ENCODE measurements at regions not wholly inside any gene's neighbourhood (a gene's known extent, or its start where the extent isn't known, plus 50 kb on each side); places are given as distances from the start of the nearest gene placed in this dataset.

DNA sequence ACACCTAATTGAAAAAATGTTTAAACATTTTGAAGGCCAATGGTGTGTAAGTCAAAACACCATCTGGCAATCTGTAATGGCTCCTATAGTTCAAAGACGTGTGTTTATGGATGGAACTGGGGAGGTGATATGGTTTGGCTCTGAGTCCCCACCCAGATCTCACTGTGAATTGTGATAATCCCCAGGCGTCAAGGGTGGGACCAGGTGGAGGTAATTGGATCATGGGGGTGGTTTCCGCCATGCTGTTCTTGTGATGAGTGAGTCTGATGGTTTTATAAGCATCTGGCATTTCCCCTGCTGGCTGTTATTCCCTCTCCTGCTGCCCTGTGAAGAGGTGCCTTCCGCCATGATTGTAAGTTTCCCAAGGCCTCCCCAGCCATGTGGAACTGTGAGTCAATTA, 52.2 kb downstream of the ADRA2C start:
- DNase-seq (ENCODE audit: extremely low read depth, low read depth, low spot score): no peak

DNA sequence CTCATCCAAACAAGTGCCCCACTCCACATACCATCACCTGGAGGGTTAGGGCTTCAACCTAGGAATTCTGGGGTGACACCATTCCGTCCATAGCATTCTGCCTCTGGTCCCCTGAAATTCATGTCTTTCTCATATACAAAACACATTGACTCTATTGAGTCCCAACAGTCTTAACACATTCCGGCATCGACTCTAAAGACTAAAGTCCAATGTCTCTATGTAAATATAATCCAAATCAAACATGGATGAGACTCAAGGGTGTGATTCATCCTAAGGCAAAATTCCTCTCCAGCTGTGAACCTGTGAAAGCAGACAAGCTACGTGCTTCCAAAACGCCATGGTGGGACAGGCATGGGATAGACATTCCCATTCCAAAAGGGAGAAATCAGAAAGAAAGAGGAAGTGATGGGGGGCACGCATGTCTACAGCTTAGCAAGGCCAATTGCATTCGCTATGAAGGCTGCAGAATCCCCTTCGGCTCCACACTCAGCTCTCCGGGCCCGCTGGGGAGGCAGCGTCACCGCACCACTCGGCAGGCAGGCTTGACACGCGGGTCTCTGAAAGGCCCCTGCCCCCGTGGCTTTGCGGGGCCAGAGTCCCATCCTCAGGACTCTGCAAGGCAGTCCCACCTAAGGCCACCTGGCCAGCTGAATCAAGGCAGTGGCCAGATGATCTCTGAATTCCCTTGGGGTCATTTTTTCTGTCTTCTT, 53.2 kb downstream of the ADRA2C start:
- DNase-seq (ENCODE audit: extremely low read depth, low read depth, low spot score): no peak

DNA sequence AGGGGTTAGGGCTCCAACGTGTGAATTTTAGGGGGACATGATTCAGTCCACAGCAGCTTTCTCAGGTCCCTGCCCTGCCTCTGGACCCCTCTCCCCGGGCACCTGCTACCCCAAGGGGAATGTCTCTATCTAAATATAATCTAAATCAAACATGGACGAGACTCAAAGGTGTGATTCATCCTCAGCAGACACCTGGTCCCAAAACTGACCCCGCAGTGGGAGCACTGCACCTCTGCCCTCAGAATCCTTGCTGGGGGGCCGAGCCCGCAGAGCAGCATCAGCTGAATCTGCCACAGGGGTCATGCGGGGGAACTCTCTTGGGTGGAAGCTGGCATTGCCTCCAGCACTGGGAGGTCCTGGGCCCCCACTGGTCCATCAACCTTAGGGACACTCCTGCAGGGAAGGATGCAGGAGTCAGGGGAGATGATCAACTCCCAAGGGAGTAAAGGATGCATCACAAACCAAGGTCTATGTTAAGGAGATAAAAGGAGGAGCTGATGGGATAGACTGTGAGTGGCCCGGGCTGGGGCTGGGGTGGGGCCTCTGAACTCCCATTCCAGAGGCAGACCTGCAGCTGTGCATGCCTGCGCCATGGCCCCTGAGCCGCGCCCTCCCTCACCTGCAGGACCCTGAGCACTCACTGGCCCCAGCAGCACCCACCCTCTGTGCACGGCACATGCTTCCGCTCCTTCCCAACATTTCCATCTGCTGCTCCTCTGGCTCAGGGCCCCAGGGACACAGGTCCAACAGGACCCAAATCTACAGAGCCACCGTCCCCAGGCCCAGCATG, 54.0 kb downstream of the ADRA2C start:
- DNase-seq (ENCODE audit: extremely low read depth, low read depth, low spot score): no peak

DNA sequence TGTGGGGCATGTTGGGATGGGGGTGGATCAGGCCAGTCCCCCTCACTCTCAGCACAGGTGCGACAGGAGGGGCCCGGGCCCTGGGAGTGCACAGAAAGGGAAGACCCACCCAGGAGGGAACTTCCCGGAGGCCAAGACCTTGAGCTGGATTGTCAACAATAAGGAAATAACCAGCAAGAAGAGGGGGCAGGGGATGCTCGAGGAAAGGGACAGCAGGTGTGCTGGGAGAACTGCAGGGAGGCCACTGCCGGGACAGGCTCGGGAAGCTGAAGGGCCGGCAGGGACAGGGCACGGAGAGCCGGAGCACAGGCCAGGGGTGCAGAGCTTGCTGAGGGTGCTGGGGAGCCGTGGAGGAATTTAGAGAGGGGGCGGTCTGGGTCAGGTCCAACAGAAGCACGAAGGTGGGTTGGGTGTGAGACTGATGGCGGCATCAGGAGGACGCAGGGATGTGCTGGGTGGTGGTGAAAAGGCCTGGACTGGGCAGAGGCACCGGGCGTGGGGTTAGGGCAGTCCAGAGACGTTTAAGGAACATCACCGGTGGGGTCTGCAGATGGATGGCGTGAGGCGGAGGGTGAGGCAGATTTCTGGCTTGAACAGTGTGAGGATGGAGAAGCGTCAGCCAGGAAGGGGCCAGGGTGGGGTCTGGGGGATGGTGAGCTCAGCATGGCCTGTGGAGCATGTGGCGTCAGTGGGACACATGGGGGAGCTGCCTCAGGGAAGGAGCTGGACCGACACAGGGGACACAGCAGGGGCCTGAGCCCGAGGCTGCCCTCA, 54.8 kb downstream of the ADRA2C start:
- no peak for DNase-seq (ENCODE audit: extremely low read depth, low read depth, low spot score)

DNA sequence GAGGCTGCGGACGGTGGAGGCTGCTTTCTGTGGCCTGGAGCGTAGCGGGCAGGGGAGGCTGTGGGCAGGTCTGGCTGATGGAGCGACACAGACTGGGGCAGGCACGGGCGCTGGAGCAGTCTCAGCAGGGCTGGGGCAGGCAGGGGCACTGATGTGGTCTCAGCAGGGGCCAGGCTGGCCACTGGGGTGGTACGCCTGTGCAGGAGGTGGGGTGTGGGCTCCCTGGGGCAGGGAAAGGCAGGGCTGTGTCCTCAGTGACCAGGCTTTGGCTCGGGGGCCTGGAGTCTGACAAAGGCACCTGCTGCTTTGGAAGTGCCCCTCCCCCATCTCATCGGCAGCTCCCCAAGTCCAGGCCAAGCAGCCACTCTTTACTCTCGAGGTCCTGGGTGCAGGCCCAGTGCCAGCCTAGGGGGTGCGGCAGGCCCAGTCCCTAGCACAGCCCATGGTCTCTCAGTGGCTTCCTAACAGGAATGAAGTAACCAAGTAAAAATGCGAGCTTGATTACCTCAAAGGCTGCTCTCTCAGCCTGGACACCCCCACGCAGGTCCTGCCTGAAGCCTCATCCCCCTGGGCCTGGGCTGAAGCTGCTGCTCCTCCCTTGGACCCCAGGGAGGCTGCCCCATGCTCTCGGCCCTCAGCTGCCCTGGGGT, 55.5 kb downstream of the ADRA2C start:
- DNase-seq (ENCODE audit: extremely low read depth, low read depth, low spot score): no peak

DNA sequence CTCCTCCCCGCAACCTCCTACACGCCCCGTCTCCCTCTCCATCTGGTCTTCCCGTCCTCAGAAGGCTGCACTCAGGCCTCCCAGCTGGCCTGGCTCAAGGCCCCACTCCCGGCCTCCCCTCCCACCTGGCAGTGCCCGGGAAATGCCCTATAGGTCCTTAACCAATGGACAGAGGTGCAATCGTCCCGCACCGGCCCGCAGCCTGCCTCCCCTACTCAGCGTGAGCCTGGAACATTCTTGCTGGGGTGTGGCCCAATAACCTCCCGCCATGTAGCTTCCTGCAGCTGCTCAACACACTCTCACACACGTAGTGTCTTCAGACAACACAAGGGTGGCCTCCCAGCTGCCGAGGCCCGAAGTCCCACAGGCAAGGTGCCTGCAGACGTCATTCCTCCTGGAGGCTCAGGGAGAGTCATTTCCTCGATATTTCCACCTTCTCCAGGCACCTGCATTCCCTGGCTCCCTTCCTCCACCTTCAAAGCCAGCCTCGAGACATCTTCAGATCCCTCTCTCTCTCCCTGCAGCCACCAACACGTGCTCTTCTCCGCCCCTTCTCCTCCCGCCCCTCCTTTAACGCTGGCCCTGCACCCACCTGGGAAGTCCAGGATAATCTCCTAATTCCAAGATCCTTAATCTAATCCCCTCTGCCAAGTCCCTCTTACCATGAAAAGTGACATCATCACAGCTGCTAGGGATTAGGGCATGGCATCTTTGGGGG, 56.2 kb downstream of the ADRA2C start:
- no peak for DNase-seq (ENCODE audit: extremely low read depth, low read depth, low spot score)

DNA sequence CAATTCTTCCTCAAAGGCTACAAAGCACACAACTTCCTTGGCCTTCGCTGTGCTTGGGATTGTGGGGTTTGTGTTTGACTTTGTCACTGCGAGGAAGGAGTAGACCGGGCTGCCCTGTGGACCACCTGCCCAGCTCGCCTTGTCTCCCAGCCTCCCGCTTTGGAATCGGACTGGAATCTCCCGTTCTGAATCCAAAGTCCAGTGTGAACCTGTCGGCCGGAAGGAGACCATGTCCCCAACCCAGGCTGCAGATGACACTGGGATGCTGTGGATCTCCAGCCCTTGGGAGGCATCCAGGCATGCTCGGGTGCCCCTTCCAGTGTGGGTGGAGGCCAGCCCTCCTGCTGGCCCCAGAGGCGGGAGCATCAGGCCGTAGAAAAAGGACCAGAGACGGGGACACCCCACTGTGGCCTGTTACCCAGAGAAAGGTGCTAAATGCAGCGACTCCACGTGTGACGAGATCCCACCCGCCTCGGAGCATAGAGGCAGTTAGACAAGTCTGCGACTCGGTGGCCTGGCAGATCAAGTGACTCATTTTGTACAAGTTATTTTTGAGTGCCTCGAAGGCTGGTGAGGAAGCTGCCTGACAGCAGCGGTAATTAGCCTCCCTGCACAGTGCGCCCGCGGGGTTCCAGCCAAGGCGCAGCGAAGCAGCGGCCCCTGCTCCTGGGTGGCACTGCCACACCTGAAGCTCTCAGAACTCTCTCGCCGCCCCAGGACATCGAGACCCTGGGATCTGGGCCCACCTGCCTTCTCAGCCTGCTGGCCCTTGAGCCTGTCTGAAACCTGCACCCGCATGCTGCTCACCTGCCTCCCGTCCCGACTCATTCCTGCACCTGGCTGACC, 57.5 kb downstream of the ADRA2C start:
- no peak for DNase-seq (ENCODE audit: extremely low read depth, low read depth, low spot score)

DNA sequence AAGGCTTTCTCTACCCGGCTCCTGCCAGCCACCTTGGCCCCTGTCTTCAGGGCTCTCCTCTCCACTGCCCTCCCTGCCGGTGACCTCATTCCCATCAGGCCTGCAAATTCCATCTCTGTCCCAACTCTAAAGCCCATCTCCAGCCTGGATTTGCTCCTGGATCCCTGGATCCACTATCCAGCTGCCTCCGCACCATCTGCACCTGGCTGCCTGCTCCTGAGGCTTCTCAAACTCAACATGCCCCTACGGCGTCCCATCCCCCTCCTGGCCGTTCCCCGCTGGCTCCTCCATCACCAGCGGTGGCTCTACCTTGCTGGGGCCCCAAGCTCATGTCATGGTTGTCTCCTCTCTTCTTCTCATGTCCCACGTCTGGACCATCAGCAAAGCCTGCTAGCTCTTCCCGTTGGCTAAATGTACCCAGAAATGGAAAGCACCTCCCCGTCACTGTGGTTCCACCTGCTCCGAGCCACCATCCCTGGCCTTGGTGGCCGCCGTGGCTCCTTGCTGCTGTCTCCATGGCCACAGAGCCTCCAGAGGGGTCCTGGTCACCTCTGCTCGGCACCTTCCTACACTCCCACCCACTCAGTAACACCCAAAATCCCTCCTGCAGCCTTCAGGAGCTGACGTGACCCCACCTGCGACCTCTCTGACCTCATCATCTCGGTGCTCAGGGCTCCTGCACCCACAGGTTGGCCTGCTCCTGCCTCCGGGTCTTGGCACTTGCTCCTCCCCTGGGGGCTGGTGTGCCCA, 58.5 kb downstream of the ADRA2C start:
- no peak for DNase-seq (ENCODE audit: extremely low read depth, low read depth, low spot score)

DNA sequence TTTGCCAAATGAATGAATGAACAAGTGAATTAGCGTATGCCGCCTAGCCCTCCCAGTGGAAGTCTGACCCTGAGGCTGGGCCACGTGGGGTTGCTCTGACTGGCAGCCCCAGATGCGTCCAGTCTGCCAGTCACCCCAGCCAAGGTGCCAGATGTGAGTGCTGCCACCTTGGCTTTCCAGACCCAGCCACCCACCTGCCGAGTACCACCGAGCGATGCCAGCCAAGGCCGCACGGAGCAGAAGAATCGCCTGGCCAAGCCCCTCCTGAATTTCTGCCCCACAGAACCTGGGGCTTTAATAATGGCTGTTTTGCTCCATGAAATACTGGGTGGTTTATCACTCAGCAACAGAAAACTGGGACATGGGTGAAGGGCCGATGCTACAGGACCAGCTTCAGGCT, 59.3 kb downstream of the ADRA2C start:
- DNase-seq (ENCODE audit: extremely low read depth, low read depth, low spot score): no peak

DNA sequence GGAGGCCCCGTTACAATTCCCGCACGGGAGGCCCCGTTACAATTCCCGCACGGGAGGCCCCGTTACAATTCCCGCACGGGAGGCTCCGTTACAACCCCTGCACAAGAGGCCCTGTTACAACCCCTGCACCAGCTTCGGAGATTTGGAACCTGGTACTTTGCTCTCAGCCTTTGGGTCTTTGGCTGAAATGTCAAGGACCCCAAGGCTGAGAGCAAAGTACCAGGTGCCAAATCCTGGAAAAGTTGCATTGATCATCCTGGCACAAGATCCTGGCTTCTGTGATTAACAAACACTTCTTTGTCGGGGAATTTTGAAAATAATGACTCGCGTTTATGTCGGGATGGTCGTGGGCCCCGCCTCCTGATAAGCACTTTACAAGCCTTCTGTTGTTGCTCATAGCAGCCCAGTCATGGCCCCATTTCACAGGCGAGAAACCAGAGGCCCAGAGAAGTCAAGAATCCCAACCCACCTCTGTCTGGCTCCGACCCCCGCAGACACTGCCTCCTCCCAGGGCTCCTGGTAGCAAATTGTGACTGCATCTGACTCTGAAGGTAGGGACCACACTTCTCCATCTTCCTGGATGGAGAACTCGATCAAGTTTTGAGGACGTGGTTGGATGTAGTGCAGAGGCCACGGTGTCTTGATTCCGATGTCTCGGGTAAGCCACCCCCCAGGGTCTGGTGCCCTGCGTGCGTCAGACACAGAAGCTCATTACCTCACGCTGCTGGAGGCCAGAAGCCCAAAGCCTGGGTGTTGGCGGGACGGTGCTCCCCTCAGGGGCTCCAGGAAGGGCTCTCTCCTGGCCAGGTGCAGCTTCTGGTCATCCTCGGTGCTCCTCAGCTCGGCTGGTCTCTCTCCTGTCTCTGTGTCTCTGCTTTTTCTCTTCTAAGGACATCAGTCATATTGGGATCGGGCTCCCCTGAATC, 60.3 kb downstream of the ADRA2C start:
- no peak for DNase-seq (ENCODE audit: extremely low read depth, low read depth, low spot score)

DNA sequence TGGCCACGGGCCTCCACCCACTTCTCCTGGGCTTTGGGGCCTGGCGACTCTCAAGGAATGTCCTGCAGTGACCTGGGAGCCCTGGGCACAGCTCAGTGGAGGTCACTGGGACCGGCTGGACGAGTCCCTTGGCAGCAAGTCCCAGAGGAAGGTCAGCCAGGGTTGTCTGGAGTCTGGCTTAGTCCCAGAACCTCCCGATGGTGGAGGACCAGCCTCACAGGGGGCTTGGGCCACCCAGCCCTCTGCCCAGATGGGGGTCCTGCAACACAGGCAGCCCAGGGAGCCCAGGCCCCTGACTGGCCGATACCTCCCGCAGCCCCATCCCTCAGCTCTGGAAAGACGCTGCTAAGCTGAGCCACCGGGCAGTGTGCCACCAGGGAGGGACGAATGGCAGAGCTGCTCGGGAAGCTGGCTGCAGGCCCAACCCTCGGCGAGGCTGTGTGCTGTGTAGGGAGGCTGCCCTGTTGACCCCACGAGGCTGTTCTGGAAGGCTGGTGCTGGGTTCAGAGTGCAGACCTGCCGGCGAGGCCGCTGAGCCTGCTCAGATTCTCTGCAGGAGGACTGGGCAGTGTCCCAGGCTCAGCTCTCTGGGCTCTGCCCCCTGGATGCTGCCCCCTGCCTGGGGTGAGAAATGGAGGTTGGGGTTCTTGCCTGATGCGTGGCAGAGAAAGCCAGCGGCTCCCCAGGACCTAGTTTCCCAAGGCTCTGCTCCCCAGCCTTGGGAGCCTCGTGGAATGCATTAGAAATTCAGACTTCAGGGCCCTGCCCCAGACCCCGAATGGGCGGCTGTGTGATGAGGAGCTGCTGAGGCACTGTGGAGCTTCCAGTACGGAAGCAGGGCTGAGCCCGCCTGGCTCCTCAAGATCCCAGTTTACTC, 61.7 kb downstream of the ADRA2C start:
- DNase-seq (ENCODE audit: extremely low read depth, low read depth, low spot score): no peak

DNA sequence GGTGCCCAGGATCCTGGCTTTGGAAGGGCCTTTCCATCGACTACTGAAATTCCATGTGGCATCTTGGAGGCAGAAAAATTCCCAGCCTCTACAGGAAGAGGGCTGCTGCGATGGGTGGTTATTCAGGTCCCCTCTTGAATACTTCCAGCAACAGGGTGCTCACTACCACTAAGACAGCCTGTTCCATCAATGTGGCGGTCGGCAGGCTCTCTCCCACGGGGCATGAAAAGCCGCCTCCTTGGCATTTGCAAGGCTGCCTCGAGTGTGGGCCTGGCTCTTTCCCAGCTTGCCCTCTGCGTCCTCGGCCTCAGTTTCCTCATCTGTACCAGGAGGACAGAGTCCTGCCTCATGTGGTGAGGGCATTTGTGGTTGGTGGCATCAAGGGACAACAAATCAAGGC, 62.4 kb downstream of the ADRA2C start:
- no peak for DNase-seq (ENCODE audit: extremely low read depth, low read depth, low spot score)

DNA sequence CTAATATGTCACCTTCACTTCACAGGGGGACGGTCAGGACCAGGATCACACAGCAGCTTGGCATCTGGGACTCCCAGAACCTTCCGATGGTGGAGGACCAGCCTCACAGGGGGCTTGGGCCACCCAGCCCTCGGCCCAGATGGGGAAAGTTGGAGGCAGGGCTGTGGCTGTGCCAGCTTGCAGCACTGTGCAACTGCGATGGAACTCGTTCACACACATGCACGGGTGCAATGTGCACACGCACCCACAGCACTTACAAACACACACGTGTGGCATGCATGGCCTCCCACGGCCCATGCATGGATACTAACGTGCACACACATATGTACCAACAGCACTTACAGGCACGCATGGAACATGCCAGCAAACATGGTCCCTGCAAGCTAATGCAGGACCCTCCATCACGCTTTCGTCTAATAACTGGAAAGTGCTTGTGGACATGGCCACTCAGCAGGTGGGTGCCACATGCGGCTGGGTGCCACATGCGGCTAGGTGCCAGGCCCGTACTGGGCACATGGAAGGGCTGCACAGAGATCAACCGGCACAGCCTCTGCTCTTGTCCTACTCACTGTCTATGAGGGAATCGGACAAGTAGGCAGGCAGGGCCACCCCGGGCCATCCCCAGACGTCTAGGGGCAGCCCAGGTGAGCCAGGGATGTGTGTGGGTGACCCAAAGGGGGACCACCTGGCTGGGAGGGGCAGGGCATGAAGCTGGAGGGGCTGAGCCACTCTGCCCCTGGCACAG, 63.2 kb downstream of the ADRA2C start:
- no peak for DNase-seq (ENCODE audit: extremely low read depth, low read depth, low spot score)

DNA sequence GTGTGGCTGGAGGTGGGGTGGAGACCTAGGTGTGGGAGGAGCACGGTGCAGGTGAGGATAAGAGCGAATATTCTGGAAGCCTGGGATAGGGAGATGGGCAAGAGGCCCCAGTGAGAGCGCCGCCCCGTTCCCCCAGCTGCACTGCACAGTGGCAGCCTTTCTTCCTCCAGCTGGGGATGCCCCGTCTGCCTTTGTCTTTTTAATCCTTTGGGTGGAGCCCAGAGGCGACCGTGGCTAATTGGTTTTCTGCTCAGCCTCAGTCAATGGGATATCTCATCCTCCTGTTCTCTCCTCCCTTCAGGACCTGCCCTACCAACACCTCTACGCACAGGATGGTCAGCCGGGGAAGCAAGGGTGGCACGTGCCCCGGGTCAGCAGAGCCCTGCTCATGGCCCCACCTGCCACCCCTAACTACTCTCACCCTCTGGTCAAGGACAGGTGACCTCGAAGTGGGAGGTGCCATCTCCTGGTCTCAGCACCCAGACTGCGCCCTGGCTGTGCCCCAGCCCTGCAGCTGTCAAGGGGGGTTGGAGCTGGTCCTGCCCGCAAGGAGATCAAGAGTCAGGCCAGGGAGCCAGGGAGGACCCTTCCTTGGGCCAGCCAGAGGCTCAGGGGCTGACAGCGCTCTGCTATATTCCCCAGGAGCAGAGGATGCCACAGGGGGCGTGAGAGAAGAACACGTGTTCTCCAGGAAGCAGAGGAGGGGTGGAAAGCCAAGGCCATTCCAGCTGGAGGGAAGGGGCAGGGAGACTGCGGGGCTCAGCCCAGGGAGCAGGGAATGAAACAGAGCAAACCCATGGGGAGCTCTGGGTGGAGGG, 64.0 kb downstream of the ADRA2C start:
- DNase-seq (ENCODE audit: extremely low read depth, low read depth, low spot score): no peak

DNA sequence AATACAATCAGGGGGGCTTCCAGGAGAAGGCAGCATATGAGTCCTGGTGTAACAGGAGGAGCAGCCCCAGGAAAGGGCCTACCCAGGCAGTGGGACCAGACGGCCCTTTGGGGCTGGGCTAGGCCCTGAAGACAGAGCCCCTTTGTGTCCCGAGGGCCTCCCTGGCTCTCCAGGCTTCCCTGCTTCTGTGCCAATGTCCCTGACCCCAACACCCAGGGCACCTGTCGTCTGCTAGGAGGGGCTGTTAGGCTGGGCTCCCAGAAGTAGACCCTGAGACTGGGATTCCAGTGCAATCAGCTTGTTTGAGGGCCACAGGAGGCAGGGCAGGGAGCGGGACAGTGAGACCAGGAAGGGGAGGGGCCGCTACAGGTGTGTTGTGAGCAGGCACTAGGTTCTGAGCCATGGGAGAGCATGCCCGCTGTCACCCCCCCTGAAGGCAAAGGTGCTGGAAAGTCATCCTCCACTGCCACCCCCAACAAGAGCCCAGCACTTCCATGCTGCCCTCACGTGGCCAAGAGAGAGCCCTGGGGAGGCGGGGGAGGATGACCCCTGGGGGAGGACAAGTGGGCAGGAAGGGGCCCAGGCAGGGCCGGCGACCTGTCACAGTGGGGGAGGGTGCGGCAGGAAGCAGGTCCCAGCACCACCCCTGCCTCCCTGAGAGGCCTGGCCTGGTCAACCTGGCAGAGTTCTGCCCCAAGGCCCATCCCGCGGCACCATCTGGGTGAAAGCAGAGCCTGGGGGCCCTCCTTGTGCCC, 64.8 kb downstream of the ADRA2C start:
- DNase-seq (ENCODE audit: extremely low read depth, low read depth, low spot score): no peak

Measured in glomerular endothelial cell (primary cell).